HG03354 (cell line): ENCODE measurements at regions not wholly inside any gene's neighbourhood (a gene's known extent, or its start where the extent isn't known, plus 50 kb on each side); places are given as distances from the start of the nearest gene placed in this dataset.

Source experiments
- ATAC-seq: cut with Tn5 transposase; IDR thresholded peaks from one replicate; pipeline ENCODE4 v1.9.1; 2021; ENCODE audit warnings: mild to moderate bottlenecking; ENCODE audit not compliant: unreplicated experiment, poor library complexity, severe bottlenecking

DNA sequence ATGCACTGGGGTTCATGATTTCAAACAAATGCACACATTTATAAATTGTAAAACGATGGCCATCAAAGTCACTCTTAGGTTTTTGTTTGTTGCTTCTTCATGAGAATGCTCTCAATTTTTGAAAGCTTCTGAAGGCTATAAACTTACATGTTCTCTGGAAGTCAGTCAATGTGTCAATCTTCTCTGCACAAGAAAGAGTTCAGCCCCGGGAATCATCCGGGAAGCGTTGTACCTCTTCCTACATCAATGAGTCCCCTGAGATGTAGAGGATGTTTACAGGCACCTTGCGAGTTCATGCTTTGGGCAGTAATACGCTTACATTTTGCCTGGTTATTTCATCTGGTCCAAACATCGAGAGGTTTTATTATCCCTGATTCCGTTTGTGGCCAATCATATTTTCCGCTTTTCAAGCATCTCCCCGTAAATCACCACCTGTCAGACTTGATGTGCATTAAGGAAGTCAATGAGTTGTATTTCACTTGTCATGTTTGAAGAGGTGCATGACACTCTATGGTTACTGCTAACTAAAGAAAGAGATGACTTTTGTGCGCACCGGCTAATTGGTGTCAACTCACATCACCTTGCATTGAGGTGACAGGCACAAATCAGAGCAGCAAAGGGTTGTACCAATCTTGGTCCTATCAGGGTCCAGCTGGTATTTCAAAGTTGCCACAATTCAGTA is 750.7 kb downstream of the SORCS3 start:
- ATAC-seq, result no peak

DNA sequence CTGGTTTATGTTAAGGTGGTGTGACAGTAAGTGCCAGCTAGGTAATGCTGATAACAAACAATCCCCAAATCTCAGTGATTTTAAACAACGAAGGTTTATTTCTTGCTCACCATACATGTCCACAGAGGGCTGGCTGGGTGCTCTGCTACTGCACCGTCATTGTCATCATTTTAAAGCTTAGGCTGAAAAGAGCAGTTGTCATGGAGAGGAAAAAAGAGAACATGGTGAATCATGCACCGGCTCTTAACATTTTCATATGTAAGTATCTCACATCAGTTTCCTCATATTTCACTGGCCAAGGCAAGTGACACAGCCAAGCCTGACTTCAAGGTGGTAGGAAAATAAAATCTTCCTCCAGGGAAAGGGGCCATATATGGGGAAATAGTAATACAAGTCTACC is 746.9 kb downstream of the SORCS3 start:
- ATAC-seq, result no peak

DNA sequence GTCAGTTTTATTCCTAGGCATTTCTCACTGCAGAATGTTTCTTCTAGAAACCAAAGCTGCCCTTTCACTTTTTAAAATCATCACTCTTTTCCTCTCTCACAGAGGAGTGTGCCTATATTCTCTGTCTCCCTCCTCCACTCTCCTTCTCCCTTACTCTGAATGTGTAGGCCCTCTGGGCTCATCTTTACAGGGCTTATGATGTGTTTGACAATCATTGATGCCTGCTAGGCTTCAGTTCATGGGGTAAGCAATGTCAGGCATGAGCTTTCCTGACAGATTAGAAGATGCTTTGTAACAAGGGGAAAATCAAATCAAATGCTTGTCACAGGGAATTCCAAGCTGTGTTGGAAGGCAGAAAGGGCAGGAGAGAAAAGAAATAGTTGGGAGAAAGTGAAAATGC is 742.9 kb downstream of the SORCS3 start:
- no peak for ATAC-seq

DNA sequence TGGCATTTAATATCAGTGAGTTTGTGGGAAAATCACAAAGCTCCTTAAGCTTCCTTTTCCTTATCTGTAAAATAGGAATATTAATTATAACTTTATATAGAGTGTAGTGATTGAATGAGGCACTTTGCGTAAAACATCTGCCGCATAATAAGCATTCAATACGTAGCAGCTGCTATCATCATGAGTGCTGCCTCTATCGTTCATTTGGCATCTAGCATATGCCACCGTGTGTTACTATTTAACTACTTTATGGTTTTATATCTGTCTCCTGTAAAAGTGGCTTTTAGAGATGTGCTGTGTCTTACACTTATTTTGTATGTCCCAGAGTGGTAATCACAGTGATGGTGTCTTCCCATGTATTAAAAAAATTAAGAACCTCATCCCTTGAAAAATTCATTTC is 729.6 kb downstream of the SORCS3 start:
- ATAC-seq, result no peak

DNA sequence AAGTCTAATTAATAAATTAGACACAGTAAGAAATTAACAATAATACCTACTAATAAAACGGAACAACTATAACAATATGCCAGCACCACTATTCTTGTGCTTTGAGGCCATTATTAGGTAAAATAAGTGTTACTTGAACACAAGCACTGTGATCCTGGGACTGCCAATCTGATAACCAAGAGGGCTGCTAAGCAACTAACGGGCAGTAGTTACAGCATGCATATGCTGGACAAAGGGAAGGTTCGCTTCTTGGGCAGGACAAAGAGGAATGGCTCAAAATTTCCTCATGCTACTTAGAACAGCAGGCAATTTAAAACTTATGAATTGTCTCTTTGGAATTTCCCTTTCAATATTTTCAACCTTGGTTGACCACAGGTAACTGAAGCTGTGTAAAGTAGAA is 718.6 kb downstream of the SORCS3 start:
- no peak for ATAC-seq

DNA sequence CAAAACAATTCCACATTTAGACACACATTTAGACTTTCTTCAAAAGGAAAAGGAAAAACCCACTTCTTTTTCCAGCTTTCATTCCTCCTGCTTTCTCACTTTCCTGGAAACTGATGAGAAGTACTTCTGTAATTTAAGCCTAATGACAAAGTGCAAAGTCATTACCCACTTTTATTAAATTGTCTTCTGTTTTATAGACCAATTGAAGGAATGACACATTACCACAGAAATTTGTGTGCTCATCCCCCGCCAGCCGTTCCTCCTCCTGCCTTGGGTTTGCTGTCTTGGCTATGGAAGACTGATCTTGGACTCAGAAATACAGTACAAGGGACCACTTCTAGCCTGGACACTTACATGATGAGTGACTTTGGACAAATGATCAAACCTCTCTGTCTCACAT is 717.8 kb downstream of the SORCS3 start:
- ATAC-seq, result no peak

DNA sequence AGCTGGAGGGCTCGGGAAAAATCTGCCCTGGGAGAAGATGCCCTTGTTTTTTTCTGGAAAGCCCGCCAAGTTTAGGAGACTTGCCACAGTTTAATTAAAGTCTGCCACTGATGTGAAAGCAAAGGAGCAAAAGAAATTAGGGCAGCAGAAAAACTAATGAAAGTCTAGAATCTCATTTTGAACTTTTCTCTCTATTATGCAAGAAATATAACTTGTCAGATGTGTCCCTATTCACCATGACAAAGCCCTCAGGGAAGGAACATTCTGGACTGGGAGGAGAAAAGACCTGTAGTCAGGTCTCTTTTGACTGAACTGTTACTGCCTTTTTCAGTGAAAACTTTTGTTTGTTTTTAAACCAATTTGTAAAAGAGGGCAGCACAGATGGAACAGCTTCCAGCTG is 715.5 kb downstream of the SORCS3 start:
- no peak for ATAC-seq

DNA sequence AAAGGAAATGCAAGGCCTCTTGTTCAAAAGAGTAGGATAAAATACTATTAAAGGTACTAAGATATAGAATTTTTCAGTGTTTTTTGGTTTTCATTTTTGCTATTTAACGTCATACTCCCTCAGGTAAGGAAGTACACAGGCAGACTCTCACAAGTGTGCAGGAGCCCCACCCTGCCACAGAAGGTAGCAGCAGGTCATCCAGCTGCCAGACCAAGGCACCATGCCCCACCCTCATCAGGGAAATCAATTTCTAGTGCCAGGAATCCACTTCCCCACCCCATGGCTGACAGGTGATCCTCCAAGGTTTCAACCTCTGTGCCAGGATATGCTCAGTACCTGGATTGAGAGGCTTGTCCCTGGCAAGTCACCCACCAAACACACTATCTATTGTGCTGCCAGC is 712.9 kb downstream of the SORCS3 start:
- ATAC-seq, result no peak

DNA sequence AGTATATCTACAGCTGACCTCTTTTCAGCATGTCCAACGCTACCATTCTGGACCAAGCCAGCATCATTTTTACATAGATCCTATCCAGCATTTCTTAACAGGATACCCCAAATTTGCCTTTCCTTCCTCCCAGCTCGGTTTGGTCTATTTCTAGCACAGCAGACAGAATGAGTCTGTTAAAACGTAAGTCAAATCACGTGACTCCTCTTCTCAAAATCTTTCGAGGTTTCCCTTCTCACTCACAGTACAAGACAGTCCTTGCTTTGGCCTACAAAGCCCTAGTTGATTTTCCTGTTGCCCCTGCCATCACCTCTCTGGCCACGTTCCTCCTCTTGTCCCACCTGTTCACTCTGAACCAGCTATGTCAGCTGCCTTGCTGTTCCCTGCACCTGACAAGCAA is 711.7 kb downstream of the SORCS3 start:
- no peak for ATAC-seq

DNA sequence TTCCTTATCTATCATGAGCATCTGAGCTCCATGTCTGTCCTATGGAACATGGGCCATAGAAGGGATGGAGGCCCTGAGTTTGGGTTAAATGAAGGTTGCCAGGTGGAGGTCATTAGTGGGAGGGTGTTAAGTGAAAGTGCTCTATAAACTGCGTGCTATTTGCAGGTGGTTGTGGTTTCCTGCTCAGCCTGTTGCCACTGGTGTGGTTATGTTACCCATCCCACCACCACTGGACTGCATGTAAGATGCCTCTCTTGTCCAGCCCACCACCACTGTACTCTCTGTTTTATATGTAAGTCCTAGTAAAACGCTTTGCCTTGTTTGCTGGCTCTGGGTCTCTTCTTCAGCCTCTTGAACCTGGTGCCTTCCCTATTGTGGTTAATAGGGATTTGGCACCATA is 711.2 kb downstream of the SORCS3 start:
- no peak for ATAC-seq

DNA sequence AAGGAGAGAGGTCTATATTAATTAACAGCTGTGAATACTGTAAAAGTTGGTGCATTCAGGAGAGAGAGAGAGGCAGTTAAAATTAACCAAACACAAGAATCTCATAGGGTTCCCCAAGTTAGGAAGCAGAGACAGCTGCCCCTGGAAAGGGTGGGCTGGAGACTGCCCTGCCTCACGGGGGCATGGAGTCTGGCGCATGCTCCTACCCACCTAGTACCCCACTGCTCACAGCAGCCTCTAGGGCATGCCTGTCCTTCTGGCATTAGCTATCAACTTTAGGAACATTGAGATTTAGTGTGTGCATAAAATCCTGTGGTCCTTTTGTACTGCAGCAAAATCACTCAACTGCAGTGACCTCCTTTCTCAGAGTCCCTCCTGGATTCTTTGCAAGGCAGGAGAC is 710.1 kb downstream of the SORCS3 start:
- no peak for ATAC-seq

DNA sequence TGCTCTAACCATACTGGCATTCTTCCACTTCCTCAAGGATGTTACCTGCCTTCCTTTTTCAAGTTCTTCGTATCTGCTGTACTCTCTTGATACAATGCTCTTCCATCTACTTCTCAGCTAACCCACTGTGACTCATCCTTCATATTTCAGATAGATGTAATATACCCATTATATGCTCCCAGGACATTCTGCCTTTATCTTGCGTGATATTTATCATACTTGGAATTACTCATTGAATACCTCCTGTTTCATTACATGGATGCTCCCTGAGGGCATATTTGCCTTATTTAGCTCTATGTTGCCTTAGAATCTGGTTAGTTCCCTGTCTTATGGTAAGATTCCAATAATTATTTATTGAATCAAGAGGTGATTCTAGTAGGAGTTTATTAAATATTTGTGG is 706.4 kb downstream of the SORCS3 start:
- no peak for ATAC-seq

DNA sequence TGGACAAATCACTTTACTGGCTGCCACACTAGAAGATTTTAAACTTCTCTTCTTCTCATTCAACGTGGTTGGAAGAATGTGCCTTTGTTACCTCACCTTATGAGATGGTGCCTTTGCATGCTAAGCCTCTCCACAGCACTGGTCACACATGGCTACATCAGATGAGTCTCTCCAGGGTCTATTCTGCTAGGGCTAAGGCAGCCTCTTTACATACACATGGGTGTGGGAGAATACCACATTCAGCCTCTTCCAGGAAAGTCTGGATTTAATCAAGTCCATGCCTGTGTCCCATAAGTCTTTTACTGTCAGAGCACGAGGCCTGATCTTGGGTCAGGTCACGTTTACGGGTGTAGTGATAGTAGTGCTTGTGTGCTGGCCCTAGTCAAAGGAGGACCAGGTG is 701.5 kb downstream of the SORCS3 start:
- no peak for ATAC-seq

DNA sequence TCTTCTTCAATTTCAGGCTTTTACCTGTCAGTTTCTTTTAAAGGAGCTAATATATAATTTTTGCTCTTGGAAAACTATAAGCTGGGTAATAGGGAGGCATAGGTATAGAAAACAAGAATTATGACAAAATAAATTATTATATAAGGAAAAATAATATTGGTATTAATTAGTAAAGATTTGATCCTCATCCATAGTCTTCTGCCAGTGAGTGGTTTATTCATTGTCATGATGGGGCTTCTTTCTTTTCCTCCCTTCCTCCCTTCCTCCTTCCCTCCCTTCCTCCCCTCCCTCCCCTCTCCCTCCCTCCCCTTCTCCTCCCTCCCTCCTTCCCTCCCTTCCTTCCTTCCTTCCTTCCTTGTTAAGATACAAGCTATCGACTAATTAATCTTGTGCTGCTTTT is 698.6 kb downstream of the SORCS3 start:
- ATAC-seq, result no peak

DNA sequence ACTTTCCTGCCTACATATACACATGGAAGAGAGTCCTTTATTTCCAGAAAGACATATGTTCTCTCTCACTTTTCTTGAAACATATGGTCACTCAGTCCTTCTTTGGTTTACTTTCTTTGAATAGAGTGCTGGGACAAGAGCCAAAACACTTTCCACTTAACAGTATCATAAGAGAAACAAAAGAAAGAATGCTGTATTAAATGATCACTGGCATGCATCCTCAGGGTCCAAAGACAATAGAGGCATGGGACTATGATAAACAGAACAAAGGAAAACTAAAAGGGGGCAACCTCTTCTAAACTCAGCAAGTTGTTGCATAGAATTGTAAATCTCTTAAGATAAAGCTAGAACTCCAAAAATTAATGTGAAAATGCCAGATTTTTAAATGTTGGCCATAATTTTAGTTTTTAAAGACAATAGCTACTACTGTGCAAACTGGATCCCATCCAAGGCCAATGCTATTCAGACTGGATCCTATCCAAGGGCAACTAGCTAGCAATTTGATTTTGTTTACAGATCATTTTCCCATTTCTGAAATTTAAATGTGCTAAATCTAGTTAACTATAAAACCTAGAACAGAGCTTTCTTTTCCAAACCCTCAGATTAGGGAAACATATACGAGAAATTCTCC is 687.5 kb downstream of the SORCS3 start:
- ATAC-seq, result no peak
